GM23338 (cell line): ENCODE measurements at regions not wholly inside any gene's neighbourhood (a gene's known extent, or its start where the extent isn't known, plus 50 kb on each side); places are given as distances from the start of the nearest gene placed in this dataset.

ENCODE experiments used
- ATAC-seq: fragments of 200-7000 bp; cut with Tn5 transposase; 3 replicates; pipeline ENCODE4 v1.9.1; 2020
- DNase-seq: peaks from one replicate; pipeline ENCODE4 v3.0.0-alpha.2; 2015; ENCODE audit warnings: low spot score
- H2AFZ ChIP-seq: fragments of 200-600 bp; sonication (generic); 2 replicates; pipeline ENCODE4 v1.8.0; 2016; ENCODE audit warnings: antibody characterized with exemption, mild to moderate bottlenecking, moderate library complexity
- H3F3A ChIP-seq: fragments of 200-600 bp; sonication (generic); replicated peaks from 2 replicates; pipeline ENCODE4 v1.8.0; 2017; ENCODE audit warnings: antibody characterized with exemption, mixed run types, low read depth
- H3K27ac ChIP-seq: fragments of 200-600 bp; sonication (generic); 2 replicates; pipeline ENCODE4 v1.6.1; 2016; ENCODE audit warnings: low read depth
- H3K27me3 ChIP-seq: fragments of 200-600 bp; sonication (generic); 2 replicates; pipeline ENCODE4 v1.8.0; 2016; ENCODE audit warnings: mild to moderate bottlenecking, mixed run types, moderate library complexity; ENCODE audit not compliant: insufficient read depth
- H3K36me3 ChIP-seq: fragments of 200-600 bp; sonication (generic); 2 replicates; pipeline ENCODE4 v1.8.0; 2016; ENCODE audit warnings: mild to moderate bottlenecking; ENCODE audit not compliant: insufficient read depth
- H3K4me1 ChIP-seq: fragments of 200-600 bp; sonication (generic); 2 replicates; pipeline ENCODE4 v1.8.0; 2016; ENCODE audit warnings: mild to moderate bottlenecking, moderate library complexity; ENCODE audit not compliant: insufficient read depth
- H3K4me2 ChIP-seq: fragments of 200-600 bp; sonication (generic); 2 replicates; pipeline ENCODE4 v1.7.1; 2017; ENCODE audit warnings: mixed run types
- H3K4me3 ChIP-seq: fragments of 200-600 bp; sonication (generic); 2 replicates; pipeline ENCODE4 v1.6.1; 2016; ENCODE audit warnings: mixed run types
- H3K79me2 ChIP-seq: fragments of 200-600 bp; sonication (generic); replicated peaks from 2 replicates; pipeline ENCODE4 v1.8.0; 2017; ENCODE audit warnings: mild to moderate bottlenecking; ENCODE audit not compliant: insufficient read depth
- H3K9me2 ChIP-seq: fragments of 200-600 bp; sonication (generic); 2 replicates; pipeline ENCODE4 v1.8.0; 2017; ENCODE audit not compliant: insufficient read depth
- H4K20me1 ChIP-seq: fragments of 200-600 bp; sonication (generic); replicated peaks from 2 replicates; pipeline ENCODE4 v1.8.0; 2017; ENCODE audit warnings: mild to moderate bottlenecking; ENCODE audit not compliant: insufficient read depth
- H3K27ac Mint-ChIP-seq: 2 replicates; pipeline ENCODE4 v1.8.0; 2020; ENCODE audit warnings: inconsistent platforms, mild to moderate bottlenecking, moderate library complexity, mixed read lengths
- H3K27me3 Mint-ChIP-seq: 3 replicates; pipeline ENCODE4 v1.8.0; 2022; ENCODE audit warnings: low read depth, mild to moderate bottlenecking, moderate library complexity, mixed read lengths, inconsistent platforms; ENCODE audit not compliant: insufficient read depth, poor library complexity
- H3K36me3 Mint-ChIP-seq: 3 replicates; pipeline ENCODE4 v1.8.0; 2021; ENCODE audit warnings: low read depth, mild to moderate bottlenecking, inconsistent platforms, moderate library complexity, mixed read lengths
- H3K4me1 Mint-ChIP-seq: 3 replicates; pipeline ENCODE4 v1.8.0; 2020; ENCODE audit warnings: mild to moderate bottlenecking, inconsistent platforms, mixed read lengths
- H3K4me3 Mint-ChIP-seq: 3 replicates; pipeline ENCODE4 v1.8.0; 2021; ENCODE audit warnings: moderate library complexity, mild to moderate bottlenecking, inconsistent platforms, mixed read lengths
- H3K9me3 Mint-ChIP-seq: 3 replicates; pipeline ENCODE4 v1.8.0; 2020; ENCODE audit warnings: moderate library complexity, mild to moderate bottlenecking, inconsistent platforms, mixed read lengths
- EZH2 ChIP-seq: fragments of 200-600 bp; sonication (generic); IDR thresholded peaks from one replicate; pipeline ENCODE4 v1.8.0; 2017; ENCODE audit warnings: antibody characterized with exemption, mild to moderate bottlenecking, low read depth; ENCODE audit not compliant: unreplicated experiment
- JUNB ChIP-seq: IDR thresholded peaks from one replicate; pipeline ENCODE4 v1.6.1; 2016; ENCODE audit warnings: antibody characterized with exemption; ENCODE audit not compliant: unreplicated experiment
- NANOG ChIP-seq: IDR thresholded peaks from 2 replicates; pipeline ENCODE4 v1.6.1; 2016; ENCODE audit warnings: antibody characterized with exemption, borderline replicate concordance
- ZNF114 ChIP-seq: fragments of 250-450 bp; sonication (Bioruptor Pico); IDR thresholded peaks from 2 replicates; pipeline ENCODE4 v1.5.0; 2020; ENCODE audit warnings: mild to moderate bottlenecking, moderate library complexity
- ZNF331 ChIP-seq: fragments of 250-450 bp; sonication (Bioruptor Pico); IDR thresholded peaks from 2 replicates; pipeline ENCODE4 v1.5.0; 2020; ENCODE audit warnings: low read depth, mild to moderate bottlenecking, moderate library complexity
- TF ChIP-seq, protein P1 (sequence below): IDR thresholded peaks from 2 replicates; pipeline ENCODE4 v1.6.1; 2016; ENCODE audit warnings: antibody characterized with exemption
- TF ChIP-seq, protein P2 (sequence below), 2 experiments: fragments of 200-600 bp in 1 of 2; sonication (generic) in 1 of 2; conservative IDR thresholded peaks; 2 replicates each; pipeline versions ENCODE4 v1.5.1 to v1.6.1; 2016 to 2017; ENCODE audit warnings: antibody characterized with exemption in 2 of 2, low read depth in 2 of 2, mild to moderate bottlenecking in 2 of 2, moderate library complexity in 1 of 2
- TF ChIP-seq, protein P3 (sequence below): IDR thresholded peaks from one replicate; pipeline ENCODE4 v1.6.1; 2018; ENCODE audit warnings: antibody characterized with exemption; ENCODE audit not compliant: unreplicated experiment

DNA sequence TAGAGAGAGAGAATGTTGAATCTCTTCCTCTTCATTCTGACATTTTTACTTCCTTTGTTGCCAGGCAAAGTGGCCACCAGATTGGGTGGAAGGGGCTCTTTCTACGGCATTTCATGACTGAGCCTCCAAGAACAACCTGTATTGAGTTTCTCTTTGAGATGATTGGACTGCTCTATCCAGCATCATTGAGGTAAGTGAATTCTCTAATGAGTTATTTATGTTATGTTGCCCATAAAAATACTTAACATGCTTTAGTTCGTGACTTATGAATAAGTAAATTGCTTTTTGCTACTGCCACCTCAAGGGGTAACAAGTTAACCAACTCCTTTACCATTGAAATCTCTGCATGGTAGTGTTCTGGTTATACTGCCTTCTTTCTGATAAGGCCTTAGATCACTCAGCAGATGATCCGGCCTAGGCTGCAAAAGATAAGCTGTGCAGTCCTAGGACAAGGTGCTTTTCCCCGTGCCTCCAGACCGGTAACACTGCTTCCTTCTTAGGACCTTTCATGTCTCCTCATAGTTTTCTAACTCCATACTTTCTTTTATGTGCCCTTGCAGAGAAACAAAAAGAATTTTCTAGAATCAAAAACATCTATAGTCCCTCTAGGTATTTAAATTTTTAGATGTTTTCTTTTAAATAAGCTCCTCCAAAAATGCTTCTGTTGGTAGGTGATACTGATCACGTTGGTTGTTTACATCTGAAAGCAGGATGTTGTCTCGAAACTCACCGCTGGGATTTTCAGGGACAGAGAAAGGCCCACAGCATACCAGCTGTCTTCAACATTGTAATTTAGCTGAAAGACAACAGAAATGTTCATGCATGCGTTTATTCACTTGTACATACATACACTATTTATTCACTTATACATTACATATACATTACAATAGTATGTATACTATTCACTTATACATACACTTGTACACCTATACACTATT is 157.1 kb upstream of the RBPJ start:
- H3K27ac ChIP-seq: peak overlapping the region; percentile 2; the same call in 1 of the 2 replicates
- no peak for TF ChIP-seq EZH2
- no peak for TF ChIP-seq NANOG
- no peak for TF ChIP-seq ZNF331 (CRISPR knock-in tag)
- TF ChIP-seq ZNF114 (CRISPR knock-in tag): no peak
- H3F3A ChIP-seq: no peaks in the 10 kb centered on the region
- no peaks in the 10 kb centered on the region for H4K20me1 ChIP-seq
- no peaks in the 10 kb centered on the region for H3K27me3 ChIP-seq
- H3K4me1 ChIP-seq: peaks cover 6% of the 10 kb centered on the region; the same call in 1 of the 2 replicates
- Mint-ChIP-seq H3K4me1 (peaks cover 8% of the 10 kb centered on the region), H3K9me3 (peaks cover 2% of the 10 kb centered on the region; the same call in 1 of the 3 replicates), H3K27ac (peak overlapping the region; percentile 86), H3K27me3 (peaks cover 6% of the 10 kb centered on the region), H3K36me3 (no peaks in the 10 kb centered on the region; the same call in 2 of the 3 replicates), H3K4me3 (no peak overlapping the region)
- H3K9me2 ChIP-seq: 0 out of 2 replicates have a peak, but pooled peaks cover 3% of the 10 kb centered on the region
- DNase-seq (peak; percentile 37), ATAC-seq (peak; percentile 50)
- H3K79me2 ChIP-seq: no peaks in the 10 kb centered on the region
- H2AFZ ChIP-seq: peak overlapping the region; percentile 15
- H3K4me3 ChIP-seq: no peak overlapping the region
- no peaks in the 10 kb centered on the region for H3K36me3 ChIP-seq
- no peak overlapping the region for H3K4me2 ChIP-seq

DNA sequence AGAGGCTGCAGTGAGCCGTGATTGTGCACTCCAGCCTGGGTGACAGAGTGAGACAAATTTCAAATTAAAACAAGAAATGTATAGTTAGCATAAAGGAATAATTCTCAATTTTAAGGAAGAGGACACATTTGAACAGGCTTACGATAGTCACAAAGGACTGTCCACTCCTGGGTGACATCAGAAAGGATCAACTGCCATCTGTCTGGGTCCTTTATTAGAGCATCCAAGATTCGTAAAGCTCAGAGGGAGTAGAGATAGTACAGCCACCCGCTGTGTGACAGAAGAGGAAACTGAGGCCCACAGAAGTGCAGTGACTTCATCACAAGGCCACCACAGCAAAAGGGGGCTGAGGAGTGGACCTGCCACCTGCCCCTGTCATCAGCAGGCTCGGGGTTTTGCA is 149.3 kb upstream of the RBPJ start:
- no peaks in the 10 kb centered on the region for H4K20me1 ChIP-seq
- H3K79me2 ChIP-seq: no peaks in the 10 kb centered on the region
- Mint-ChIP-seq H3K4me1 (peaks cover 4% of the 10 kb centered on the region), H3K4me3 (no peak overlapping the region), H3K27ac (no peak overlapping the region), H3K9me3 (peaks cover 30% of the 10 kb centered on the region), H3K27me3 (peaks cover 4% of the 10 kb centered on the region), H3K36me3 (peaks cover 7% of the 10 kb centered on the region; the same call in 2 of the 3 replicates)
- no peaks in the 10 kb centered on the region for H3F3A ChIP-seq
- H3K36me3 ChIP-seq: no peaks in the 10 kb centered on the region; the same call in 1 of the 2 replicates
- no peak overlapping the region for H3K4me3 ChIP-seq
- no peaks in the 10 kb centered on the region for H3K9me2 ChIP-seq
- peak overlapping the region; percentile 78; the same call in 1 of the 2 replicates for H2AFZ ChIP-seq
- ATAC-seq: no peak
- H3K4me1 ChIP-seq: peaks cover 3% of the 10 kb centered on the region; the same call in 1 of the 2 replicates
- H3K4me2 ChIP-seq: no peak overlapping the region
- DNase-seq: no peak
- no peak overlapping the region for H3K27ac ChIP-seq
- no peaks in the 10 kb centered on the region for H3K27me3 ChIP-seq
- TF ChIP-seq, protein P1, sequence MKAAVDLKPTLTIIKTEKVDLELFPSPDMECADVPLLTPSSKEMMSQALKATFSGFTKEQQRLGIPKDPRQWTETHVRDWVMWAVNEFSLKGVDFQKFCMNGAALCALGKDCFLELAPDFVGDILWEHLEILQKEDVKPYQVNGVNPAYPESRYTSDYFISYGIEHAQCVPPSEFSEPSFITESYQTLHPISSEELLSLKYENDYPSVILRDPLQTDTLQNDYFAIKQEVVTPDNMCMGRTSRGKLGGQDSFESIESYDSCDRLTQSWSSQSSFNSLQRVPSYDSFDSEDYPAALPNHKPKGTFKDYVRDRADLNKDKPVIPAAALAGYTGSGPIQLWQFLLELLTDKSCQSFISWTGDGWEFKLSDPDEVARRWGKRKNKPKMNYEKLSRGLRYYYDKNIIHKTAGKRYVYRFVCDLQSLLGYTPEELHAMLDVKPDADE: no peak
- TF ChIP-seq, protein P2, sequence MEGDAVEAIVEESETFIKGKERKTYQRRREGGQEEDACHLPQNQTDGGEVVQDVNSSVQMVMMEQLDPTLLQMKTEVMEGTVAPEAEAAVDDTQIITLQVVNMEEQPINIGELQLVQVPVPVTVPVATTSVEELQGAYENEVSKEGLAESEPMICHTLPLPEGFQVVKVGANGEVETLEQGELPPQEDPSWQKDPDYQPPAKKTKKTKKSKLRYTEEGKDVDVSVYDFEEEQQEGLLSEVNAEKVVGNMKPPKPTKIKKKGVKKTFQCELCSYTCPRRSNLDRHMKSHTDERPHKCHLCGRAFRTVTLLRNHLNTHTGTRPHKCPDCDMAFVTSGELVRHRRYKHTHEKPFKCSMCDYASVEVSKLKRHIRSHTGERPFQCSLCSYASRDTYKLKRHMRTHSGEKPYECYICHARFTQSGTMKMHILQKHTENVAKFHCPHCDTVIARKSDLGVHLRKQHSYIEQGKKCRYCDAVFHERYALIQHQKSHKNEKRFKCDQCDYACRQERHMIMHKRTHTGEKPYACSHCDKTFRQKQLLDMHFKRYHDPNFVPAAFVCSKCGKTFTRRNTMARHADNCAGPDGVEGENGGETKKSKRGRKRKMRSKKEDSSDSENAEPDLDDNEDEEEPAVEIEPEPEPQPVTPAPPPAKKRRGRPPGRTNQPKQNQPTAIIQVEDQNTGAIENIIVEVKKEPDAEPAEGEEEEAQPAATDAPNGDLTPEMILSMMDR (conservative IDR thresholded peaks at IDR 0.05; ENCODE audit: low read depth in 2 of 2): no peak
- TF ChIP-seq, protein P3, sequence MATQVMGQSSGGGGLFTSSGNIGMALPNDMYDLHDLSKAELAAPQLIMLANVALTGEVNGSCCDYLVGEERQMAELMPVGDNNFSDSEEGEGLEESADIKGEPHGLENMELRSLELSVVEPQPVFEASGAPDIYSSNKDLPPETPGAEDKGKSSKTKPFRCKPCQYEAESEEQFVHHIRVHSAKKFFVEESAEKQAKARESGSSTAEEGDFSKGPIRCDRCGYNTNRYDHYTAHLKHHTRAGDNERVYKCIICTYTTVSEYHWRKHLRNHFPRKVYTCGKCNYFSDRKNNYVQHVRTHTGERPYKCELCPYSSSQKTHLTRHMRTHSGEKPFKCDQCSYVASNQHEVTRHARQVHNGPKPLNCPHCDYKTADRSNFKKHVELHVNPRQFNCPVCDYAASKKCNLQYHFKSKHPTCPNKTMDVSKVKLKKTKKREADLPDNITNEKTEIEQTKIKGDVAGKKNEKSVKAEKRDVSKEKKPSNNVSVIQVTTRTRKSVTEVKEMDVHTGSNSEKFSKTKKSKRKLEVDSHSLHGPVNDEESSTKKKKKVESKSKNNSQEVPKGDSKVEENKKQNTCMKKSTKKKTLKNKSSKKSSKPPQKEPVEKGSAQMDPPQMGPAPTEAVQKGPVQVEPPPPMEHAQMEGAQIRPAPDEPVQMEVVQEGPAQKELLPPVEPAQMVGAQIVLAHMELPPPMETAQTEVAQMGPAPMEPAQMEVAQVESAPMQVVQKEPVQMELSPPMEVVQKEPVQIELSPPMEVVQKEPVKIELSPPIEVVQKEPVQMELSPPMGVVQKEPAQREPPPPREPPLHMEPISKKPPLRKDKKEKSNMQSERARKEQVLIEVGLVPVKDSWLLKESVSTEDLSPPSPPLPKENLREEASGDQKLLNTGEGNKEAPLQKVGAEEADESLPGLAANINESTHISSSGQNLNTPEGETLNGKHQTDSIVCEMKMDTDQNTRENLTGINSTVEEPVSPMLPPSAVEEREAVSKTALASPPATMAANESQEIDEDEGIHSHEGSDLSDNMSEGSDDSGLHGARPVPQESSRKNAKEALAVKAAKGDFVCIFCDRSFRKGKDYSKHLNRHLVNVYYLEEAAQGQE: no peak
- TF ChIP-seq ZNF331 (CRISPR knock-in tag) (no peak), JUNB (no peak)
